ENCODE measurements at regions not wholly inside any gene's neighbourhood (a gene's known extent, or its start where the extent isn't known, plus 50 kb on each side); places are given as distances from the start of the nearest gene placed in this dataset.

DNA sequence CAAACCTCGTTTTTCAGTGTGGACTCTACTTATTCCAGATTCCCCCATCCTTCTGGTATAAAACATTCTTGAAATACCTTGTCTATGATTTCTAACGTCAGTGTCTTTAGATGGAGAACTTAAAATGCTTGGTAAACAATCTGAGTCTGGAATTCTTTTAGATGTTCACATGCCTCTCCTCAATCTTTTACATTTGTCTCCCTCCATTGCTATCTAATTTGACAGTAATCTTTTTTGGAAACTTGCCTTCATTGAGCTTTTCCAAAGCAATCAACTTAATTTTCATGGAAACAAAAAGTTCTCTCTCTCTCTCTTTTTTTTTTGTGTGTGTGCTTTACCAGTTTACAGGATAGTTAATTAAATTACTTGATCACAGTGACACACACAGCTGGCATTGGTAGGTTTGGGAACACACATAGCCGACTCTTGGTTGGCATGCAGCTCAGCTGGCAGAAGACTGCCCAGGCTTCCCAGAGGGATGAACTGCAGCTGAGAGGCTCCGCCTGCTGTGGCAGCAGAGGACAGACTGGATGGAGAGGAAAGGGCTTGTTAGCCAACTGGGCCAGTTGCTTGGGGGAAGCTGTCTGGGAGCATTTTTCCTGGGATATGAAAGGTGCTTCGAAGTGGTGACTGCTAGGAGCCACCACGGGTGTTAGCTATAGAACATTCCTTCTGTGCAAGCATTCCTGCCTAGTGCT, 271.3 kb downstream of the ZSWIM6 start:
- ATAC-seq (ENCODE audit: low FRiP score) (peak; percentile 52), DNase-seq (ENCODE audit: low spot score) (no peak)
- TF ChIP-seq CTCF (IDR thresholded peaks at IDR 0.05), result no peak

DNA sequence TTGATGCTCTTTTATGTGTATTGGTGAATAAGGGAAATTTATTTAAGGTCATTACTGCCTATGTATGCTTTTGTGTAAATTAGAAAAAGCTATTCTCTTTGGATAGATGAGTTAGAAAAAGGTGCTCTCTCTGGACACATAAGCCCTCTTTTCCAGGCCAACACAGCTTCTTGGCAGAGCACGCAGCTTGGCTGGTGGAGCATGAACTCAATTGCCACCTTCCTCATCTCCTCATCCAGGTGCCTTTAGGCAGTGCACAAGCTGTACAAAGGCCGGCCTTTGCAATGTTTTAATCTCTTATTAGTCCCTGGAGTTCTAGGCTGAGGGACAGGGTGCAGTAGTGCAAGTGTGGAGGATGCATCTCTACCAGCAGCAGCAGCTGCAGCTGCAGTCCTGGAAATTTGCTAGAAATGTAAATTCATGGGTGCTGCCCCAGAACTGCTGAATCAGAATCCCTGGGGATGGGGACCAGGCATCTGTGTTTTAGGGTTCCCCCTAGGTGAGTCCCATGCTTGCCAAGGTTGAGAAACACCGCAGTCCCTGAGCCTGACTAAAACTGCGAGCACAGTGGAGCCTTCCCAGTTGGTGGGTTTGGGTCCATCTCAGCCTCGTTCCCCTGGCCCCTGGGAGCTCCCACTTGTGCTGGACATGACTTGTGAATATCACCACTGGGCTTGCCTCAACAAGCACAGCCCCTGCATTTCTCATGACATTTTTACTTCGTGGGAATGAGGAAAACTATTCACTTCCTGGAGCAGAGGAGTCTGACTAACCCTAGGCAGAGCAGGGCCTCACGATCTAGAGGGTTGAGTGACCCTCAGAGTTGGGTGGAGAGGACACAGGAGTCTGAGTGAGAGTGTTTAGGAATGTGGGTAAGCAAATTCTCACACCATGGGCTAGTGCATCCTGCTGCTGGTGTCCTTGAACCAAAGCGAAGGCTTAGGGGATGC, 272.3 kb downstream of the ZSWIM6 start:
- DNase-seq (ENCODE audit: low spot score) (no peak), ATAC-seq (ENCODE audit: low FRiP score) (no peak)
- TF ChIP-seq CTCF (IDR thresholded peaks at IDR 0.05), result no peak

DNA sequence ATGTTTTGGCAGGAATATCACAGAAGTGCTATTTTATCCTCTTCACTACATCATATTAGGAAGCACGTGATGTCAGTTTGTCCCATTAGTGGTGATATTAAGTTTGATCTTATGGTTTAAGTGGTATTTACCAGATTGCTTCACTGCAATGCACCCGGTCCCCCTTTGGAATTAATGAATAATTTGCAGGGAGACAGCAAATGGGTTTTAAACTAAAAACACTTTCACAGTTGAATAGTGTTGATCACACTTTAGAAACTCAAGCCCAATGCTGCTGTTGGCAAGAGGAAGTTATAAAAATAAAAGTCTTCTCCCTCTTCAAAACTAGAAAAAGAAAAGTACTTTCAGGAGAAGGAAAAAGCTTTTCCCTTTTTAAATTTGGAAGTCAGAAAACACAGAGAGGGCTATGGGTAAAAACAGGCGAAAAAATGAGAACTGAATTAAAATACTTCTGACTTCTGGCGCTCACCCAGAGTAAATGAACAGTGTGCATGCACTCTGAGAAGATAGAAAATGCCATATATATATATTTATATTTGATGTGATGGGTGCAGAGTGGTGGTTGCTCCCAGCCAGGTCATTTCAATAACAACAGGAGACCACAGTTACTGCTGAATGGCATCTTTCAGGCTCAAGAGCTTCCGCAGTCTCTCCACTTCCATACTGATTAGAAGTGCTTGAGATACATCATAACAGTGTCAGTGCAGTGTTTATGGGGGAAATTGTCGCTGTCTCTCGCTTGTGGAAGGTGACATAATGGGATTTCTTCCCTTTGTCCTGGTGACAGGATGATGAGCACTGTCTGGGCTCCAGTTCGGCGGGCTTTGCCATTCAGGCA, 278.0 kb downstream of the ZSWIM6 start:
- TF ChIP-seq CTCF (IDR thresholded peaks at IDR 0.05), result no peak
- DNase-seq (ENCODE audit: low spot score) (no peak), ATAC-seq (ENCODE audit: low FRiP score) (no peak)

DNA sequence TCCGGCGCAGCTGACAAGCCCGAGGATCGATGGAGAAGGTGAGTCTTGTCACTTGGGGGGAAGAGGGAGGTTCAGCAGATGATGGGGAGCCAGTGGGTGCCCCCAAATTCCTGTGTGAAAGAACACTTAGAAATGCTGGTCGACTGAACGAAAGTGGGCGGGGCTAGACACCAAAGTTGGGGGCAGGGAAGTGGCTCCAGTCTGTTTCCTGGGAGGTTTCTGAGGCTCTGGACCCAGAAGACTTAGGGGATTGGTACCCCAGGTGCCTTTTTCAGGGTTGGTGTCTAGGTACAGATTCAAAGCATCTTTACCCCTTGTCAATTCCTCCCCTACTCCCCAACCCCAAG, 278.6 kb downstream of the ZSWIM6 start:
- no peak for ATAC-seq (ENCODE audit: low FRiP score)
- TF ChIP-seq CTCF (IDR thresholded peaks at IDR 0.05), result no peak
- DNase-seq (ENCODE audit: low spot score), result no peak

- no peak for TF ChIP-seq CTCF (IDR thresholded peaks at IDR 0.05)
- ATAC-seq (ENCODE audit: low FRiP score) (no peak), DNase-seq (ENCODE audit: low spot score) (no peak)
Observed at GRCh38 chr5:61612431-61612830, 280.4 kb downstream of the ZSWIM6 start.

- DNase-seq (ENCODE audit: low spot score) (no peak), ATAC-seq (ENCODE audit: low FRiP score) (no peak)
- TF ChIP-seq CTCF (IDR thresholded peaks at IDR 0.05), result no peak
Observed at GRCh38 chr5:61613679-61614078, 281.6 kb downstream of the ZSWIM6 start.
